Mesenchymal stem cell (in vitro differentiated cells and primary cell): ENCODE measurements at regions not wholly inside any gene's neighbourhood (a gene's known extent, or its start where the extent isn't known, plus 50 kb on each side); places are given as distances from the start of the nearest gene placed in this dataset.

Source experiments
- DNase-seq: peaks from one replicate; pipeline ENCODE4 v3.0.0-alpha.2; 2013
- H2AFZ ChIP-seq: one replicate; pipeline ENCODE4 v1.6.1; 2013; ENCODE audit warnings: low read depth, mild to moderate bottlenecking, control low read depth, inconsistent platforms, low read length, moderate library complexity
- H2AK5ac ChIP-seq: 2 replicates; pipeline ENCODE4 v1.6.1; 2013; ENCODE audit warnings: low read length, moderate library complexity, mild to moderate bottlenecking, inconsistent platforms; ENCODE audit not compliant: severe bottlenecking
- H2BK120ac ChIP-seq: one replicate; pipeline ENCODE4 v1.6.1; 2013; ENCODE audit warnings: low read depth, mild to moderate bottlenecking, inconsistent platforms, low read length, moderate library complexity
- H2BK12ac ChIP-seq, 2 experiments: one replicate each; pipeline ENCODE4 v1.6.1; 2013; ENCODE audit warnings: inconsistent platforms in 2 of 2, low read length in 2 of 2, mild to moderate bottlenecking in 2 of 2, moderate library complexity in 2 of 2, control low read depth in 1 of 2
- H2BK15ac ChIP-seq: one replicate; pipeline ENCODE4 v1.6.1; 2013; ENCODE audit warnings: mild to moderate bottlenecking, low read depth, inconsistent platforms; ENCODE audit not compliant: poor library complexity, severe bottlenecking
- H2BK5ac ChIP-seq: 2 replicates; pipeline ENCODE4 v1.6.1; 2013; ENCODE audit warnings: low read depth, mild to moderate bottlenecking, low read length, control low read depth, inconsistent platforms; ENCODE audit not compliant: poor library complexity, severe bottlenecking
- H3K14ac ChIP-seq, 2 experiments: one replicate each; pipeline ENCODE4 v1.6.1; 2013; ENCODE audit warnings: inconsistent platforms in 2 of 2, low read length in 2 of 2, control low read depth in 1 of 2, mild to moderate bottlenecking in 1 of 2, moderate library complexity in 1 of 2
- H3K18ac ChIP-seq, 2 experiments: one replicate each; pipeline ENCODE4 v1.6.1; 2013; ENCODE audit warnings: inconsistent platforms in 2 of 2, low read length in 2 of 2, control low read depth in 1 of 2, low read depth in 1 of 2, mild to moderate bottlenecking in 1 of 2
- H3K23ac ChIP-seq, 2 experiments: one replicate each; pipeline ENCODE4 v1.6.1; 2013; ENCODE audit warnings: inconsistent platforms in 2 of 2, low read length in 2 of 2, mild to moderate bottlenecking in 2 of 2, moderate library complexity in 2 of 2, control low read depth in 1 of 2
- H3K27ac ChIP-seq: 2 replicates; pipeline ENCODE4 v1.5.1; 2013; ENCODE audit warnings: mild to moderate bottlenecking, moderate library complexity, low read length, control low read depth, inconsistent platforms; ENCODE audit not compliant: poor library complexity, severe bottlenecking
- H3K27me3 ChIP-seq, 2 experiments: 2 replicates each; pipeline versions ENCODE4 v1.6.1 to v1.7.0; 2013; ENCODE audit warnings: low read length in 2 of 2, mild to moderate bottlenecking in 2 of 2, moderate library complexity in 2 of 2, control low read depth in 1 of 2, inconsistent platforms in 1 of 2; ENCODE audit not compliant: control insufficient read depth in 1 of 2, insufficient read depth in 1 of 2
- H3K36me3 ChIP-seq, 2 experiments: 2 replicates each; pipeline versions ENCODE4 v1.6.1 to v1.7.0; 2013; ENCODE audit warnings: low read length in 2 of 2, control low read depth in 1 of 2, inconsistent platforms in 1 of 2, low read depth in 1 of 2, mild to moderate bottlenecking in 1 of 2; ENCODE audit not compliant: insufficient read depth in 2 of 2, control insufficient read depth in 1 of 2
- H3K4ac ChIP-seq, 2 experiments: one replicate each; pipeline ENCODE4 v1.6.1; 2013; ENCODE audit warnings: inconsistent platforms in 2 of 2, low read length in 2 of 2, mild to moderate bottlenecking in 2 of 2, moderate library complexity in 2 of 2, control low read depth in 1 of 2, low read depth in 1 of 2
- H3K4me1 ChIP-seq: 2 replicates; pipeline ENCODE4 v1.6.1; 2013; ENCODE audit warnings: low read depth, low read length, control low read depth; ENCODE audit not compliant: control insufficient read depth, insufficient read depth
- H3K4me2 ChIP-seq: 2 replicates; pipeline ENCODE4 v1.6.1; 2013; ENCODE audit warnings: low read length, mild to moderate bottlenecking, inconsistent platforms; ENCODE audit not compliant: poor library complexity, severe bottlenecking
- H3K4me3 ChIP-seq, 2 experiments: 2 replicates each; pipeline versions ENCODE4 v1.5.1 to v1.7.0; 2013; ENCODE audit warnings: low read length in 2 of 2, mild to moderate bottlenecking in 2 of 2, control low read depth in 1 of 2, low read depth in 1 of 2; ENCODE audit not compliant: insufficient read depth in 1 of 2
- H3K79me1 ChIP-seq: replicated peaks from 2 replicates; pipeline ENCODE4 v1.6.1; 2013; ENCODE audit warnings: mild to moderate bottlenecking, control low read depth, low read length, inconsistent platforms; ENCODE audit not compliant: poor library complexity, severe bottlenecking
- H3K9ac ChIP-seq: 2 replicates; pipeline ENCODE4 v1.7.0; 2013; ENCODE audit warnings: mild to moderate bottlenecking, low read length, moderate library complexity
- H3K9me3 ChIP-seq: 2 replicates; pipeline ENCODE4 v1.7.0; 2013; ENCODE audit warnings: mild to moderate bottlenecking, low read length; ENCODE audit not compliant: control insufficient read depth
- H4K8ac ChIP-seq: one replicate; pipeline ENCODE4 v1.6.1; 2013; ENCODE audit warnings: inconsistent platforms, mild to moderate bottlenecking, low read length, moderate library complexity
- H4K91ac ChIP-seq: one replicate; pipeline ENCODE4 v1.6.1; 2013; ENCODE audit warnings: mild to moderate bottlenecking, low read length, inconsistent platforms
- WGBS: methylation state at CpG from one replicate; pipeline ENCODE4 v1.1.7; 2013; ENCODE audit warnings: mixed read lengths; 5-methylcytosine and 5-hydroxymethylcytosine counted together

GRCh38 chr2:242031481-242032019 lies 162.0 kb downstream of the RTP5 start:
- Histone ChIP-seq H3K9ac (no peak overlapping the region), H3K79me1 (no peaks in the 10 kb centered on the region), H3K23ac (no peak overlapping the region), H2AK5ac (no peak overlapping the region), H3K4me3 (no peak overlapping the region), H2AFZ (no peak overlapping the region), H2BK12ac (no peak overlapping the region), H3K4ac (no peak overlapping the region), H2BK120ac (no peak overlapping the region), H2BK5ac (no peak overlapping the region), H3K9me3 (no peaks in the 10 kb centered on the region), H3K14ac (no peak overlapping the region), H3K27ac (no peak overlapping the region), H3K36me3 (no peaks in the 10 kb centered on the region), H3K4me1 (peaks cover 13% of the 10 kb centered on the region), H4K8ac (no peak overlapping the region), H3K4me2 (no peak overlapping the region), H3K27me3 (peaks cover 62 to 96% of the 10 kb centered on the region in 2 experiments), H2BK15ac (no peak overlapping the region), H3K18ac (no peak overlapping the region), H4K91ac (no peak overlapping the region)
- DNase-seq, result peak; percentile 91
- WGBS, result 35% methylated on average over 18 of the region's 20 CpGs

GRCh38 chr2:242032780-242033656 lies 163.5 kb downstream of the RTP5 start:
- no peak overlapping the region for H3K18ac ChIP-seq
- H2BK5ac ChIP-seq, result no peak overlapping the region
- WGBS, result 80% methylated on average over 20 of the region's 20 CpGs
- no peak overlapping the region for H3K9ac ChIP-seq
- H3K4ac ChIP-seq, result no peak overlapping the region
- H3K4me3 ChIP-seq, result no peak overlapping the region
- H3K4me2 ChIP-seq, result no peak overlapping the region
- no peak overlapping the region for H3K27ac ChIP-seq
- no peak overlapping the region for H2BK15ac ChIP-seq
- no peak overlapping the region for H2BK12ac ChIP-seq
- no peaks in the 10 kb centered on the region for H3K79me1 ChIP-seq
- no peak overlapping the region for H3K23ac ChIP-seq
- peaks cover 64 to 98% of the 10 kb centered on the region in 2 experiments for H3K27me3 ChIP-seq
- no peak overlapping the region for H4K8ac ChIP-seq
- H3K36me3 ChIP-seq, result no peaks in the 10 kb centered on the region
- H2AK5ac ChIP-seq, result no peak overlapping the region
- no peak for DNase-seq
- no peak overlapping the region for H2BK120ac ChIP-seq
- H3K14ac ChIP-seq, result no peak overlapping the region
- H3K4me1 ChIP-seq, result peaks cover 13% of the 10 kb centered on the region
- H3K9me3 ChIP-seq, result no peaks in the 10 kb centered on the region
- H2AFZ ChIP-seq, result no peak overlapping the region
- no peak overlapping the region for H4K91ac ChIP-seq

- H4K8ac ChIP-seq, result no peak overlapping the region
- H4K91ac ChIP-seq, result no peak overlapping the region
- peaks cover 13% of the 10 kb centered on the region for H3K4me1 ChIP-seq
- no peak overlapping the region for H3K9ac ChIP-seq
- H3K4me3 ChIP-seq, result no peak overlapping the region
- 86% methylated on average over 6 of the region's 6 CpGs for WGBS
- no peak overlapping the region for H2AK5ac ChIP-seq
- H3K14ac ChIP-seq, result no peak overlapping the region
- H3K23ac ChIP-seq, result no peak overlapping the region
- no peak overlapping the region for H2BK5ac ChIP-seq
- no peak overlapping the region for H3K18ac ChIP-seq
- DNase-seq, result no peak
- H3K9me3 ChIP-seq, result no peaks in the 10 kb centered on the region
- no peak overlapping the region for H2AFZ ChIP-seq
- no peak overlapping the region for H2BK12ac ChIP-seq
- no peak overlapping the region for H3K27ac ChIP-seq
- H3K4ac ChIP-seq, result no peak overlapping the region
- no peaks in the 10 kb centered on the region for H3K36me3 ChIP-seq
- no peak overlapping the region for H3K4me2 ChIP-seq
- no peak overlapping the region for H2BK120ac ChIP-seq
- H3K79me1 ChIP-seq, result no peaks in the 10 kb centered on the region
- peaks cover 71 to 99% of the 10 kb centered on the region in 2 experiments for H3K27me3 ChIP-seq
- no peak overlapping the region for H2BK15ac ChIP-seq
Measured at GRCh38 chr2:242034138-242034537, 164.6 kb downstream of the RTP5 start.

GRCh38 chr2:242034996-242035814 lies 165.7 kb downstream of the RTP5 start:
- Histone ChIP-seq H3K4ac (no peak overlapping the region), H3K27ac (no peak overlapping the region), H3K79me1 (no peaks in the 10 kb centered on the region), H3K36me3 (no peaks in the 10 kb centered on the region), H3K4me1 (peaks cover 11% of the 10 kb centered on the region), H3K27me3 (peaks cover 69 to 97% of the 10 kb centered on the region in 2 experiments), H2BK5ac (no peak overlapping the region), H2AFZ (no peak overlapping the region), H3K4me2 (no peak overlapping the region), H3K18ac (no peak overlapping the region), H2BK120ac (no peak overlapping the region), H3K9ac (no peak overlapping the region), H4K8ac (no peak overlapping the region), H2AK5ac (no peak overlapping the region), H3K23ac (no peak overlapping the region), H3K4me3 (no peak overlapping the region), H3K9me3 (no peaks in the 10 kb centered on the region), H3K14ac (no peak overlapping the region), H4K91ac (no peak overlapping the region), H2BK15ac (no peak overlapping the region), H2BK12ac (no peak overlapping the region)
- WGBS, result 88% methylated on average over 36 of the region's 37 CpGs
- DNase-seq, result no peak
